H54 (cell line): ENCODE measurements at regions not wholly inside any gene's neighbourhood (a gene's known extent, or its start where the extent isn't known, plus 50 kb on each side); places are given as distances from the start of the nearest gene placed in this dataset.

Source experiments
- DNase-seq: peaks from one replicate; pipeline ENCODE4 v3.0.0; 2011; ENCODE audit warnings: low spot score, mixed read lengths; ENCODE audit not compliant: insufficient read length
- FAIRE-seq: peaks from 3 replicates; lab custom pipeline; 2011; peaks lifted over from hg19 to GRCh38; lab: Jason Lieb, UNC
- POLR2A ChIP-seq: IDR thresholded peaks from 2 replicates; pipeline ENCODE4 v1.6.1; 2011; ENCODE audit warnings: low read depth, mild to moderate bottlenecking, low read length

DNA sequence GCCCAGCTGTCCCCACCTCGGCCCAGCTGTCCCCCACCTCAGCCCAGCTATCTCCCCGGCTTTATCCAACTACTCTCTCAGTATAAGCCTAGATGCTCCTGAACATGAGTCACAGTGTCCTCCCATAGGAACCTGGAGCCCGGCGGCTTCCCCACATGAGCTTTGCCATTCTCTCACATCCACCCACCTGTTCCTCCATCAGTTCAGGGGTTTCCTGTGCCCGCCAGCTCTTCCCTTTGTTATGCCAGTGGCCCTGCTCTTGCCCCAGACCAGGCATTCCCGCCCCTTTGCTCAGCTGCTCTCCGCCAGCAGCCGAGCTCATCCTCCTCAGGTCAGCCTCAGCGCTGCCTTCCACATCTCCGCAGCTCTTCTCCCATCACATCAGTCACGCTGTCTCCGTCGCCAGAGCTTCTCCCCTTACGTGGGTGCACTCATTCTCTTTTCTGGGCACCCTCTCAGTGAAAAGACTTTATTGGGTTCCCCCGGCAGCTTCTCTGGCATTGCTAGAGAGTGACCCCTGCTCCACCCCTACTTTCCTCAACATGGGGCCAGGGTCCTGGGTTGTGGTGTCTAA is 89.5 kb upstream of the CSF3R start:
- DNase-seq (no peak), FAIRE-seq (no peak)

DNA sequence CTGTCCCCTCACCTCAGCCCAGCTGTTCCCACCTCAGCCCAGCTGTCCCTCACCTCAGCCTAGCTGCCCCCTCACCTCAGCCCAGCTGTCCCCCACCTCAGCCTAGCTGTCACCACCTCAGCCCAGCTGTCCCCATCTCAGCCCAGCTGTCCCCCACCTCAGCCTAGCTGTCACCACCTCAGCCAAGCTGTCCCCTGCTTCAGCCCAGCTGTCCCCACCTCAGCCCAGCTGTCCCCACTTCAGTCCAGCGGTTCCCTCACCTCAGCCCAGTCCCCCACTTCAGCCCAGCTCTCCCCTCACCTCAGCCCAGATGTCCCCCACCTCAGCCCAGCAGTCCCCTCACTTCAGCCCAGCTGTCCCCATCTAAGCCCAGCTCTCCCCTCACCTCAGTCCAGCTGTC is 88.4 kb upstream of the CSF3R start:
- TF ChIP-seq POLR2A: no peak
- DNase-seq (no peak), FAIRE-seq (no peak)

More for the DNA sequence above, 89.5 kb upstream of the CSF3R start:
- TF ChIP-seq POLR2A: no peak

DNA sequence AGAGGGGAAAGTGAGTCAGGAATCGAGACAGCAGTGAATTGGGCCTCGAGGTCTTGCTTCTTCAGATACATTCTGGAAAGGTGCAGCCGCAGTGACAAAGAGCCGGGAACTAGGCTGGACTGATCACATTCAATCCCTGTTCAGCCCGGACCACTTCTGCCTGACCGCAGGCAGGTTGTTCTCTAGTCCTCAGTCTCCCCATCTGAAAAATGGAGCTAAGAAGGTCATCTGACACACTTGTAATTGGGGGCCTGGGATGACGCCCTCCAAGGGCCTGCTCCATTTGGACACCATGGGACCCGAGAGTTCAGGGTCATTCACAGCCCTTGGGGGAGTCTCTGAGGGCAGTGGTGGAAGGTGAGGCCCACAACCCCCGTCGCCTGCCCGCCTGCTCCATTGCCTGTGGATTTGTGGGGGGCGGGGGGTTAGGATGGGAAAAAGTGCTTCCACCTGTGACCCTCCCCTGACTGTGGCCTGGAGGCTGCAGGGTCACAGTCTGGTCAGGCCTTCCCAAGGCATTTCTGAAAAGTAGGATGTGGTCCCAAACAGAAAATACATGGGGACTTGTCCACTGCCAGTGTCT is 87.9 kb upstream of the CSF3R start:
- DNase-seq (no peak), FAIRE-seq (no peak)
- TF ChIP-seq POLR2A: no peak

DNA sequence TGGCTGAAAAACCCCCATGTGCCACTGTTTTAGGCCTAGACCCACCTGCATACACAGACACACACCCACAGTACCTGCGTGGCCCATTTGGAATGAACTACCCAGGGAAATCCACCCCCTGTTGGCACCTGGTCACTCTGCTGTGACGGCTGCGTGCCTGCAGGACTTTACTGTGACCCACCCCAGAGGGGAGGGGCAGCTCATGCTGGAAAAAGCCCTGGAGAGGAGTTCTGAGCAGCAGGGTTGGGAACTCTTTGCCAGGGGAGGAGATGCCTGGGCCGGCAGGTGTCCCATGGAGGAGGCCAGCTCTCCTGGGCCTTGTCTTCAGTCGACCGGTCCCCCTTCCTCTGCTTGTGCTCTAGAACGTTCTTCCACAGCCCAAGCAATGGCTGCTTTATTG is 87.3 kb upstream of the CSF3R start:
- TF ChIP-seq POLR2A: no peak
- no peak for FAIRE-seq
- no peak for DNase-seq

DNA sequence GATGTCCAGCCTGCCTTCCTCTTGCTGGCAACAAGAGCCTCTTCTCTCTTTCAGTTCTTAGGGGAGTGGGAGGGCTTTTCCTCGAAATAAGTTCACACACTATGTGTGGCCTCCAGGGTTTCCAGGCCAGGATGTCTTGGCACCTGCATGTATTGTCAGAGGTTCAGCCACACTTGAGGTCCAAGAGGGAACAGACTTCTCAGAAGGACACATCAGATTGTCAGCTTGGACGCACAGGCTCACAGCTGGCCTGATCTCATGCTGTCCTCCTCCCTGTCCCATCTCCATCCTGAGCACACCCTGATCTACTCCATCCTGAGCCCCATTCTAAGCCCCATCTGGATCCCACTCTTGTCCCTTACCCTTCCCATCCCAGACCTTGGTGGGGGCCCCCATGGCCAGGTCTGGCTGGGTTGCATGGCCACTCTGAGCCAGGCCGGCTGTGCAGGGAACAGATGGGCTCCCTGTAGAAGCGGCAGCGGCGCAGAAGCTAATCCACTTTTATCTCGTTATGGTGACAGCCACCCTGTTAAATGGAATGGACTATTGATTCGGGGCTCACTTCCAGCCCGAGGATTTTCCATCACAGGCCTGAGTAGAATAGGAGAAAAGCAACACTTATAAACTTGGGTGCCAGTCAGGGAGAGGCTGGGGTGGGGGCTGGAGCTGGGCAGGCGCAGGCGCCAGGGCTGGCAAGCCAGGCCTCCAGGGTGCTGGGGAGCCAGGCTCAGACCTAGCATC is 85.1 kb upstream of the CSF3R start:
- no peak for DNase-seq
- TF ChIP-seq POLR2A: no peak
- FAIRE-seq: no peak

DNA sequence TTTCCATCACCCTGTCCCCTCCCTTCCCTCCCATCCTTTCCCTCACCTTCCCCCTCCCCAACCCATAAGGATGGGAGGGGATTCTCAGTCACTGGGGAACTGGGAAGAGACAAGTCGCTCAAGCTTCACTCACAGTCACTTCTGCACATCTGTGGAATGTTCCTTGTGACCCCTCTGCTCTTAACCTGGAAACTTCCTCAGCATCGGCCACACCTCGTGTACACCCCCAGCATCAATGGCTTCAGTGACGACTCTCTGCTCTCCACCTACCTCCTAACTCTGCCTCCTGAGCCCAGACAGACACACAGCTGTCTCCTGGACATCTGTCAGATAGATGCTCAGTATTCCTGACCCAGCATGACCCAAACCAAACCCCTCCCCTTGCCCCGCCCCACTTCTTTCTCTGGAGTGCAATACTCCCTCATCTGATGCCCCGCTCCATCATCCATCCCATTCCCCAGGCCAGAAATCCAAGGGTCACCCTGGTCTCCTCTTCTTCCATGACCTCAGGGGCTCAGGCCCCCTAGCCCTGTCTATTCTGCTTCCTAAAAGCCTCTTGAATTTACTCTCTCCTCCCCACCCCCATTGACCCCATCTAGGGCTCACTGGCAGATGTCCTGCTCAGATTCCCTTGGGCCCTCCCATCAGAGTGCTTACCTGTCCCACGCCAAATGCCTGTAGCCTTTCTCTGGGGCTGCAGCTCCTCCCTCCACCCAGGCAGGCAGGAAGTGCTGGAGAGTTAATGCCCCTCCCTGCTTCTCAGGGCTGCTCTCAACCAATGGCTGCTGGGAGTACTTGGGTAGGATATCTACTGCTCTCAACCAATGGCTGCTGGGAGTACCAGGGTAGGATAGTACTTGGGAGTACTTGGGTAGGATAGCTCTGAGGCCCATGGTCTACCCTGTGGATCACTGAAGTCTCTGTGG is 83.1 kb upstream of the CSF3R start:
- DNase-seq (no peak), FAIRE-seq (no peak)

DNA sequence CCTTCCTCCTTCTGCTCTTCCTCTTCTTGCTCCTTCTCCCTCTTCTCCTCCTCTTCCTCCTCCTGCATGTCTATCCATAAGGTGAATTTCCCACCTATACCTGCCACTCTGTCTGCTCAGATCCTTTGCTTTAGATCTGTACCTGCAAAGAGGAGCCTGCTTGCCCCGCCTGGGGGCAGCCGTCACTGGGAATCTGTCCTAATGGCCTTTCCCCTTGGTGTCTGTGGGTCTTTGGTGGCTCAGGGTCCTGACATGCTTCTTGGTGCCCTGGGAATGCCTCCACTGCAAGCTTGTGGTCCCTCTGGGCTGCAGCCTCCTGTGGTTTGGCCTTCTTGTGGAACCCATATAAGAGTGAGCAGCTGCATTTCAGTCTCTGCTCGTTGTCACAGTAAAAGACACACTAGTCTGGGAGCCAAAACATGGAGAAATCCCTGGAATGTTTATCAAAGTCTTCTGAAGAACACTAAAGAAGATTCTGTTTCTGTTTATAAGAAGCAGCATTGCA is 79.5 kb upstream of the CSF3R start:
- FAIRE-seq: no peak
- no peak for TF ChIP-seq POLR2A
- no peak for DNase-seq

More for the DNA sequence above, 83.1 kb upstream of the CSF3R start:
- no peak for TF ChIP-seq POLR2A

DNA sequence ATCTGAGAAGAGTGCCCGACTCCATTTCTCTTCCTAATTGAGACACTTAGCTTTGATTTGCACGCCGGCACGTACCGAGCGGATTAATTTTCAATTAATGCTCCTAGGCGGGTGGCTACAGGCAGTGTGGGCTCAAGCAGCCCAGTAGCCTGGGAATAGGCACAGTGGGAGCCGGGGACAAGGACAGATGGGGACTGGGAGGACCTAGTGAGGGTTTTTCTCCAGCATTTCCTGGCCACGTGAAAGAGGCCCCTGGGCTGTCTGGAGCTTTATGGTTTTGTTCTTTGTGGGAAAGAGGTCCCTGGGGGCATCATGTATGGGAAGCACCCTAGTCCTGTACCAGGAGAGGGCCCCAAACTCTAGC is 78.6 kb upstream of the CSF3R start:
- DNase-seq (no peak), FAIRE-seq (no peak)
- TF ChIP-seq POLR2A: no peak

DNA sequence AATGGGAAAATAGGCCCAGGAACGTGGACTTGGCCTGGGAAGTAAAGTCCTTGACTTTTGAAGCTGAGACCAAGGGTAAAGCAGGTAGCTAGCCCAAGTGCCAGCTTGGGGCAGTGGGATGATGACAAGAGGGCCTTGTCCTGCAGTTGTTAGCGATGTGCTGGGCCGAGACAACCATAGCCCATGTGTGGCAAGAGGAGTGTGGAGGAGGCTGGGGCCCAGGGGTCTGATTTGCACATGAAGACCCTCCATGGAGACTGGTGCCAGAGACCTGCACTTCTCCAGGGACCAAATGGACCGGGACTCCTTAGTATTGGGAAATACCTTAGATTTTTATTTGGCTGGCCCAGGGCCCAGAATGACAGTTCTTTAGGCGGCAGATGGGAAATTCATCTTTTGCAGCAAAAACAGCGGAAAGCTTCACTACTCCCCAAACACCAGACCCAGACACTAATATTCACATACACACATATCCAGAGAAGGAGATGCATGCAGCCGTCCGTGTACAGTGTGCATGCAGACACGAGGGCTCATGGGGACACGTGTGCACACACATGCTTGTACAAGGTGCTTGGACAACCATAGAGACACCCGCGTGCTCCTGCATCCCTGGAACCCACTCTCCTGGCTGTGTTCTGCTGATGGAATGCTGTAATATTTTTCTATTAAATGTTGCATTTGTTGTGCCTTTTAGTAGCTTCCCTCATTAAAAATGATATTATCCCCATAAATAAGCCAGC is 78.1 kb upstream of the CSF3R start:
- no peak for TF ChIP-seq POLR2A
- DNase-seq (no peak), FAIRE-seq (no peak)

DNA sequence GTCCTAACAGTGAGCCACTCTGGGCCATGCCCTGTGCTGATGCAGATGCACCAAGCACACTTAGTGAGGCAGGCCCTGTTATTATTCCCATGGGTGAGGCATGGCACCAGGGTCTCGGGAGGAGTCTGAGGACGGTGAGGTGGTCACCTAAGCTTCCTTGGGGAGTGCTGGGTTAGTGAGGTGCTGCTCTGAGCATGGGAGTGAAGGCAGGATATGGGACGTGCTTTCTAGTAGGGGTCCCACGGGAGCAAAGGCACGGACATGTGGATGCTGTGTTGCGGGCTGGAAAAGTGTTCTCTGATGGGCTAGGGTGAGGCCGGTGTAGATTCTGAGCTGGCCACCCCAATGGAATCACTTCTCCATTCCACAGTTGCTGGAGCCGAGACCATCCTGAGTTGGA is 77.5 kb upstream of the CSF3R start:
- no peak for TF ChIP-seq POLR2A
- FAIRE-seq (no peak), DNase-seq (no peak)

DNA sequence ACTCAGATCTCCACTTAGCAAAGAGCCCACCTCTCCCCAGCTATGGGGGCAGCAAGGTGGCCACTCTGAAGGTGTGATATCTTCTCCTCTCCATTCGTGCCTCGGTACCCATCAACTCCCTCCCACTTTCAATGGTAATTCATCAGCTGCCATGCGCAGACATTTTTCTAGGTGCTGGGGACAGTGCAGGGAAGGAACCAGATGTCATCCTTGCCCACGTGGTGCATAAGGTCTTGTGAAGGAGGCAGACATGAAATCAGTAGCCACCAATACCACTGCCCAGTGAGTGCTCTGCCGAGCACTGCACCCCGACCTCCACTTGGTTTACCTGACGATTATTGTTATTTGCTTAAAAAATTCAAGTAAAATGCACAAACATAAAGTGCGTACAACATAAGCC is 76.3 kb upstream of the CSF3R start:
- TF ChIP-seq POLR2A: no peak
- FAIRE-seq (no peak), DNase-seq (no peak)

DNA sequence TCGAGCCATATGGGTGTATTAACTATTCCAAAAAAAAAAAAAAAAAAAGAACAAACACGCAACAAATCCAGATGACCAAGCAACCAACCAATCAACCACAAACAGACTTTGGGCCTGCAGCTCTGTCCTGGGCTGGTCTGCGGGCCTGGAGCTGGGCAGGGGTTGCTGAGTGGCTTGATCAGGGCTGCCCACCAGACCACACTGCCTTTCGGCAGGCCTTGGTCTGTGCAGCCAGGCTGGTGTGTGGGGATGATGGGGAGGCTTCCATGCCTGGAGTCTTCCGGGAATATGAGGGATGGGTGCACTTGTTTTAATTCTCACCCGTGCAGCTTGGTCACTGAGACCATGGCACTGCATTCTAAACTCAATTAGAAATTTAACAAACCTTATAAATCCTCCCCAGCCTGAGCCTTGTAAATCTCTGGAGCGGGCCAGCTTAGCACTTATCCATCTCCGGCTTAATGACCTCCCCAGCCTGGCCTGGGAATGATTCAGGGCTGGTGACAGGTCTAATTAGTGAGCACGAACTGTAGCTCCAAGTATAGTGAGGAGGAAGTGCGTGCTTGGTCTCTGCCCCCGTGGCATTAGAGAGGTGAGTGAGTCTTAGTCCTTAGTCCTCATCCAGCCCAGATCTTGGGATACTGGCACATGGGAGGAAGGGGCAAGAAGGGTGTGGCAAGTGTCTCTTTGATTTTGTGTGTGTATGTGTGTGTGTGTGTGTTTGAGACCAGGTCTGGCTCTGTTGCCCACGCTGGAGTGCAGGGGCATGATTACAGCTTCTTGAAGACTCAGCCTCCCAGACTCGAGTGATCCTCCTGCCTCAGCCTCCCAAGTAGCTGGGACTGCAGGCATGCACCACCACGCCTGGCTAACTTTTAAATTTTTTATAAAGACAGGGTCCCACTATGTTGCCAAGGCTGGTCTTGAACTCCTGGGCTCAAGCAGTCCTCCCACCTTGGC is 74.6 kb upstream of the CSF3R start:
- TF ChIP-seq POLR2A: no peak
- DNase-seq: no peak
- no peak for FAIRE-seq
